NCI-H1694 (cell line): ENCODE measurements at regions not wholly inside any gene's neighbourhood (a gene's known extent, or its start where the extent isn't known, plus 50 kb on each side); places are given as distances from the start of the nearest gene placed in this dataset.
A peak's percentile ranks its signal among the peaks of the same experiment; 100 is the strongest.
"Not testable (repeated sequence)": the region's sequence is repeated elsewhere in the genome, so short reads cannot be mapped to it uniquely, and the experiment has no call there.

ENCODE experiments used
- DNase-seq: peaks from one replicate; lab custom pipeline; 2025; lab: John Stamatoyannopoulos, UW

- DNase-seq, result no peak
Measured at GRCh38 chr7:109462171-109462570, 892.5 kb downstream of the DNAJB9 start.

GRCh38 chr7:109467729-109468128 is 898.1 kb downstream of the DNAJB9 start:
- DNase-seq, result not testable (repeated sequence)

GRCh38 chr7:109473172-109473571 is 903.5 kb downstream of the DNAJB9 start:
- DNase-seq, result no peak

GRCh38 chr7:109476409-109476808 is 906.7 kb downstream of the DNAJB9 start:
- DNase-seq, result no peak

GRCh38 chr7:109479388-109479787 is 909.7 kb downstream of the DNAJB9 start:
- peak; percentile 5 for DNase-seq

- not testable (repeated sequence) for DNase-seq
Measured at GRCh38 chr7:109490607-109491006, 920.9 kb downstream of the DNAJB9 start.

GRCh38 chr7:109497053-109497452 is 927.4 kb downstream of the DNAJB9 start:
- DNase-seq, result no peak

GRCh38 chr7:109498131-109498530 is 928.5 kb downstream of the DNAJB9 start:
- no peak for DNase-seq

GRCh38 chr7:109503421-109503820 is 933.7 kb downstream of the DNAJB9 start:
- DNase-seq, result no peak

GRCh38 chr7:109522585-109522984 is 952.9 kb downstream of the DNAJB9 start:
- no peak for DNase-seq

- DNase-seq, result no peak
Measured at GRCh38 chr7:109527833-109528232, 958.2 kb downstream of the DNAJB9 start.

GRCh38 chr7:109529712-109530111 is 960.0 kb downstream of the DNAJB9 start:
- no peak for DNase-seq

- DNase-seq, result no peak
Measured at GRCh38 chr7:109532262-109532992, 962.8 kb downstream of the DNAJB9 start.

GRCh38 chr7:109545686-109546085 is 976.0 kb downstream of the DNAJB9 start:
- DNase-seq, result no peak

- DNase-seq, result no peak
Measured at GRCh38 chr7:109549471-109550193, 980.0 kb downstream of the DNAJB9 start.

GRCh38 chr7:109552017-109552416 is 982.3 kb downstream of the DNAJB9 start:
- DNase-seq, result no peak

GRCh38 chr7:109577265-109577664 is 1007.6 kb downstream of the DNAJB9 start:
- DNase-seq, result no peak

GRCh38 chr7:109579901-109580300 is 1010.2 kb downstream of the DNAJB9 start:
- no peak for DNase-seq

GRCh38 chr7:109582211-109582610 is 1012.5 kb downstream of the DNAJB9 start:
- peak; percentile 46 for DNase-seq

- DNase-seq, result not testable (repeated sequence)
Measured at GRCh38 chr7:109596948-109597347, 1027.3 kb downstream of the DNAJB9 start.

GRCh38 chr7:109611656-109612055 is 1042.0 kb downstream of the DNAJB9 start:
- no peak for DNase-seq

GRCh38 chr7:109616551-109617069 is 1046.9 kb downstream of the DNAJB9 start:
- DNase-seq, result no peak

- no peak for DNase-seq
Measured at GRCh38 chr7:109622320-109622719, 1052.6 kb downstream of the DNAJB9 start.
